GM23338 (cell line): ENCODE measurements at regions not wholly inside any gene's neighbourhood (a gene's known extent, or its start where the extent isn't known, plus 50 kb on each side); places are given as distances from the start of the nearest gene placed in this dataset.

ENCODE experiments used
- ATAC-seq: fragments of 200-7000 bp; cut with Tn5 transposase; 3 replicates; pipeline ENCODE4 v1.9.1; 2020
- DNase-seq: peaks from one replicate; pipeline ENCODE4 v3.0.0-alpha.2; 2015; ENCODE audit warnings: low spot score
- H2AFZ ChIP-seq: fragments of 200-600 bp; sonication (generic); 2 replicates; pipeline ENCODE4 v1.8.0; 2016; ENCODE audit warnings: antibody characterized with exemption, mild to moderate bottlenecking, moderate library complexity
- H3F3A ChIP-seq: fragments of 200-600 bp; sonication (generic); replicated peaks from 2 replicates; pipeline ENCODE4 v1.8.0; 2017; ENCODE audit warnings: antibody characterized with exemption, mixed run types, low read depth
- H3K27ac ChIP-seq: fragments of 200-600 bp; sonication (generic); 2 replicates; pipeline ENCODE4 v1.6.1; 2016; ENCODE audit warnings: low read depth
- H3K27me3 ChIP-seq: fragments of 200-600 bp; sonication (generic); 2 replicates; pipeline ENCODE4 v1.8.0; 2016; ENCODE audit warnings: mild to moderate bottlenecking, mixed run types, moderate library complexity; ENCODE audit not compliant: insufficient read depth
- H3K36me3 ChIP-seq: fragments of 200-600 bp; sonication (generic); 2 replicates; pipeline ENCODE4 v1.8.0; 2016; ENCODE audit warnings: mild to moderate bottlenecking; ENCODE audit not compliant: insufficient read depth
- H3K4me1 ChIP-seq: fragments of 200-600 bp; sonication (generic); 2 replicates; pipeline ENCODE4 v1.8.0; 2016; ENCODE audit warnings: mild to moderate bottlenecking, moderate library complexity; ENCODE audit not compliant: insufficient read depth
- H3K4me2 ChIP-seq: fragments of 200-600 bp; sonication (generic); 2 replicates; pipeline ENCODE4 v1.7.1; 2017; ENCODE audit warnings: mixed run types
- H3K4me3 ChIP-seq: fragments of 200-600 bp; sonication (generic); 2 replicates; pipeline ENCODE4 v1.6.1; 2016; ENCODE audit warnings: mixed run types
- H3K79me2 ChIP-seq: fragments of 200-600 bp; sonication (generic); replicated peaks from 2 replicates; pipeline ENCODE4 v1.8.0; 2017; ENCODE audit warnings: mild to moderate bottlenecking; ENCODE audit not compliant: insufficient read depth
- H3K9me2 ChIP-seq: fragments of 200-600 bp; sonication (generic); 2 replicates; pipeline ENCODE4 v1.8.0; 2017; ENCODE audit not compliant: insufficient read depth
- H4K20me1 ChIP-seq: fragments of 200-600 bp; sonication (generic); replicated peaks from 2 replicates; pipeline ENCODE4 v1.8.0; 2017; ENCODE audit warnings: mild to moderate bottlenecking; ENCODE audit not compliant: insufficient read depth
- H3K27ac Mint-ChIP-seq: 2 replicates; pipeline ENCODE4 v1.8.0; 2020; ENCODE audit warnings: inconsistent platforms, mild to moderate bottlenecking, moderate library complexity, mixed read lengths
- H3K27me3 Mint-ChIP-seq: 3 replicates; pipeline ENCODE4 v1.8.0; 2022; ENCODE audit warnings: low read depth, mild to moderate bottlenecking, moderate library complexity, mixed read lengths, inconsistent platforms; ENCODE audit not compliant: insufficient read depth, poor library complexity
- H3K36me3 Mint-ChIP-seq: 3 replicates; pipeline ENCODE4 v1.8.0; 2021; ENCODE audit warnings: low read depth, mild to moderate bottlenecking, inconsistent platforms, moderate library complexity, mixed read lengths
- H3K4me1 Mint-ChIP-seq: 3 replicates; pipeline ENCODE4 v1.8.0; 2020; ENCODE audit warnings: mild to moderate bottlenecking, inconsistent platforms, mixed read lengths
- H3K4me3 Mint-ChIP-seq: 3 replicates; pipeline ENCODE4 v1.8.0; 2021; ENCODE audit warnings: moderate library complexity, mild to moderate bottlenecking, inconsistent platforms, mixed read lengths
- H3K9me3 Mint-ChIP-seq: 3 replicates; pipeline ENCODE4 v1.8.0; 2020; ENCODE audit warnings: moderate library complexity, mild to moderate bottlenecking, inconsistent platforms, mixed read lengths
- CREB1 ChIP-seq: fragments of 250-450 bp; sonication (Bioruptor Pico); IDR thresholded peaks from 2 replicates; pipeline ENCODE4 v1.5.0; 2020; ENCODE audit warnings: low read depth, mild to moderate bottlenecking, moderate library complexity
- CTCF ChIP-seq, 2 experiments: fragments of 200-600 bp in 1 of 2; sonication (generic) in 1 of 2; conservative IDR thresholded peaks; 2 replicates each; pipeline versions ENCODE4 v1.5.1 to v1.6.1; 2016 to 2017; ENCODE audit warnings: antibody characterized with exemption in 2 of 2, low read depth in 2 of 2, mild to moderate bottlenecking in 2 of 2, moderate library complexity in 1 of 2
- EZH2 ChIP-seq: fragments of 200-600 bp; sonication (generic); IDR thresholded peaks from one replicate; pipeline ENCODE4 v1.8.0; 2017; ENCODE audit warnings: antibody characterized with exemption, mild to moderate bottlenecking, low read depth; ENCODE audit not compliant: unreplicated experiment
- JUNB ChIP-seq: IDR thresholded peaks from one replicate; pipeline ENCODE4 v1.6.1; 2016; ENCODE audit warnings: antibody characterized with exemption; ENCODE audit not compliant: unreplicated experiment
- ZNF462 ChIP-seq: fragments of 250-450 bp; sonication (Bioruptor Pico); IDR thresholded peaks from 2 replicates; pipeline ENCODE4 v1.5.0; 2020; ENCODE audit warnings: mild to moderate bottlenecking, moderate library complexity
- TF ChIP-seq, protein P1 (sequence below): IDR thresholded peaks from one replicate; pipeline ENCODE4 v1.6.1; 2018; ENCODE audit warnings: antibody characterized with exemption; ENCODE audit not compliant: unreplicated experiment
- TF ChIP-seq, protein P2 (sequence below): IDR thresholded peaks from 2 replicates; pipeline ENCODE4 v1.6.1; 2016; ENCODE audit warnings: antibody characterized with exemption

- no peaks in the 10 kb centered on the region for H3K36me3 ChIP-seq
- H3K4me2 ChIP-seq, result no peak overlapping the region
- no peaks in the 10 kb centered on the region for H3K4me1 ChIP-seq
- ATAC-seq (no peak), DNase-seq (no peak)
- peak overlapping the region; percentile 56; the same call in 1 of the 2 replicates for H2AFZ ChIP-seq
- H3K27me3 ChIP-seq, result no peaks in the 10 kb centered on the region
- H3K79me2 ChIP-seq, result no peaks in the 10 kb centered on the region
- H3K9me2 ChIP-seq, result no peaks in the 10 kb centered on the region
- TF ChIP-seq EZH2 (no peak), JUNB (no peak), CTCF (conservative IDR thresholded peaks at IDR 0.05; ENCODE audit: low read depth in 2 of 2) (no peak), ZNF462 (CRISPR knock-in tag) (no peak), CREB1 (CRISPR knock-in tag) (no peak)
- TF ChIP-seq, protein P1, sequence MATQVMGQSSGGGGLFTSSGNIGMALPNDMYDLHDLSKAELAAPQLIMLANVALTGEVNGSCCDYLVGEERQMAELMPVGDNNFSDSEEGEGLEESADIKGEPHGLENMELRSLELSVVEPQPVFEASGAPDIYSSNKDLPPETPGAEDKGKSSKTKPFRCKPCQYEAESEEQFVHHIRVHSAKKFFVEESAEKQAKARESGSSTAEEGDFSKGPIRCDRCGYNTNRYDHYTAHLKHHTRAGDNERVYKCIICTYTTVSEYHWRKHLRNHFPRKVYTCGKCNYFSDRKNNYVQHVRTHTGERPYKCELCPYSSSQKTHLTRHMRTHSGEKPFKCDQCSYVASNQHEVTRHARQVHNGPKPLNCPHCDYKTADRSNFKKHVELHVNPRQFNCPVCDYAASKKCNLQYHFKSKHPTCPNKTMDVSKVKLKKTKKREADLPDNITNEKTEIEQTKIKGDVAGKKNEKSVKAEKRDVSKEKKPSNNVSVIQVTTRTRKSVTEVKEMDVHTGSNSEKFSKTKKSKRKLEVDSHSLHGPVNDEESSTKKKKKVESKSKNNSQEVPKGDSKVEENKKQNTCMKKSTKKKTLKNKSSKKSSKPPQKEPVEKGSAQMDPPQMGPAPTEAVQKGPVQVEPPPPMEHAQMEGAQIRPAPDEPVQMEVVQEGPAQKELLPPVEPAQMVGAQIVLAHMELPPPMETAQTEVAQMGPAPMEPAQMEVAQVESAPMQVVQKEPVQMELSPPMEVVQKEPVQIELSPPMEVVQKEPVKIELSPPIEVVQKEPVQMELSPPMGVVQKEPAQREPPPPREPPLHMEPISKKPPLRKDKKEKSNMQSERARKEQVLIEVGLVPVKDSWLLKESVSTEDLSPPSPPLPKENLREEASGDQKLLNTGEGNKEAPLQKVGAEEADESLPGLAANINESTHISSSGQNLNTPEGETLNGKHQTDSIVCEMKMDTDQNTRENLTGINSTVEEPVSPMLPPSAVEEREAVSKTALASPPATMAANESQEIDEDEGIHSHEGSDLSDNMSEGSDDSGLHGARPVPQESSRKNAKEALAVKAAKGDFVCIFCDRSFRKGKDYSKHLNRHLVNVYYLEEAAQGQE, result no peak
- TF ChIP-seq, protein P2, sequence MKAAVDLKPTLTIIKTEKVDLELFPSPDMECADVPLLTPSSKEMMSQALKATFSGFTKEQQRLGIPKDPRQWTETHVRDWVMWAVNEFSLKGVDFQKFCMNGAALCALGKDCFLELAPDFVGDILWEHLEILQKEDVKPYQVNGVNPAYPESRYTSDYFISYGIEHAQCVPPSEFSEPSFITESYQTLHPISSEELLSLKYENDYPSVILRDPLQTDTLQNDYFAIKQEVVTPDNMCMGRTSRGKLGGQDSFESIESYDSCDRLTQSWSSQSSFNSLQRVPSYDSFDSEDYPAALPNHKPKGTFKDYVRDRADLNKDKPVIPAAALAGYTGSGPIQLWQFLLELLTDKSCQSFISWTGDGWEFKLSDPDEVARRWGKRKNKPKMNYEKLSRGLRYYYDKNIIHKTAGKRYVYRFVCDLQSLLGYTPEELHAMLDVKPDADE, result no peak
- no peaks in the 10 kb centered on the region for H4K20me1 ChIP-seq
- no peak overlapping the region for H3K27ac Mint-ChIP-seq
- H3K27me3 Mint-ChIP-seq, result peaks cover 2% of the 10 kb centered on the region
- H3K4me3 Mint-ChIP-seq, result no peak overlapping the region
- peaks cover 2% of the 10 kb centered on the region; the same call in 2 of the 3 replicates for H3K36me3 Mint-ChIP-seq
- no peak overlapping the region for H3K27ac ChIP-seq
- no peak overlapping the region for H3K4me3 ChIP-seq
- H3K9me3 Mint-ChIP-seq, result peaks cover 2% of the 10 kb centered on the region; the same call in 2 of the 3 replicates
- peaks cover 1% of the 10 kb centered on the region; the same call in 2 of the 3 replicates for H3K4me1 Mint-ChIP-seq
- no peaks in the 10 kb centered on the region for H3F3A ChIP-seq
Measured at GRCh38 chr13:71068041-71068440, 799.0 kb downstream of the DACH1 start.
